Fibroblast of villous mesenchyme (primary cell): ENCODE measurements at regions not wholly inside any gene's neighbourhood (a gene's known extent, or its start where the extent isn't known, plus 50 kb on each side); places are given as distances from the start of the nearest gene placed in this dataset.

Experiments used
- DNase-seq: peaks from one replicate; pipeline ENCODE4 v3.0.0-alpha.2; 2010; ENCODE audit warnings: low read depth
- H3K4me3 ChIP-seq: 2 replicates; pipeline ENCODE4 v1.5.1; 2011; ENCODE audit warnings: low read depth, mild to moderate bottlenecking, low read length
- TF ChIP-seq, protein P1 (sequence below): IDR thresholded peaks from 2 replicates; pipeline ENCODE4 v1.5.1; 2012; ENCODE audit warnings: low read depth, mild to moderate bottlenecking, low read length; ENCODE audit not compliant: insufficient read depth

- H3K4me3 ChIP-seq, result no peak overlapping the region
- no peak for DNase-seq
- TF ChIP-seq, protein P1, sequence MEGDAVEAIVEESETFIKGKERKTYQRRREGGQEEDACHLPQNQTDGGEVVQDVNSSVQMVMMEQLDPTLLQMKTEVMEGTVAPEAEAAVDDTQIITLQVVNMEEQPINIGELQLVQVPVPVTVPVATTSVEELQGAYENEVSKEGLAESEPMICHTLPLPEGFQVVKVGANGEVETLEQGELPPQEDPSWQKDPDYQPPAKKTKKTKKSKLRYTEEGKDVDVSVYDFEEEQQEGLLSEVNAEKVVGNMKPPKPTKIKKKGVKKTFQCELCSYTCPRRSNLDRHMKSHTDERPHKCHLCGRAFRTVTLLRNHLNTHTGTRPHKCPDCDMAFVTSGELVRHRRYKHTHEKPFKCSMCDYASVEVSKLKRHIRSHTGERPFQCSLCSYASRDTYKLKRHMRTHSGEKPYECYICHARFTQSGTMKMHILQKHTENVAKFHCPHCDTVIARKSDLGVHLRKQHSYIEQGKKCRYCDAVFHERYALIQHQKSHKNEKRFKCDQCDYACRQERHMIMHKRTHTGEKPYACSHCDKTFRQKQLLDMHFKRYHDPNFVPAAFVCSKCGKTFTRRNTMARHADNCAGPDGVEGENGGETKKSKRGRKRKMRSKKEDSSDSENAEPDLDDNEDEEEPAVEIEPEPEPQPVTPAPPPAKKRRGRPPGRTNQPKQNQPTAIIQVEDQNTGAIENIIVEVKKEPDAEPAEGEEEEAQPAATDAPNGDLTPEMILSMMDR, result no peak
Measured at GRCh38 chr15:62719316-62719715, 323.2 kb upstream of the TPM1 start.

GRCh38 chr15:62722237-62722636 lies 320.3 kb upstream of the TPM1 start:
- TF ChIP-seq, protein P1, result no peak
- no peak overlapping the region for H3K4me3 ChIP-seq
- DNase-seq, result no peak

DNA sequence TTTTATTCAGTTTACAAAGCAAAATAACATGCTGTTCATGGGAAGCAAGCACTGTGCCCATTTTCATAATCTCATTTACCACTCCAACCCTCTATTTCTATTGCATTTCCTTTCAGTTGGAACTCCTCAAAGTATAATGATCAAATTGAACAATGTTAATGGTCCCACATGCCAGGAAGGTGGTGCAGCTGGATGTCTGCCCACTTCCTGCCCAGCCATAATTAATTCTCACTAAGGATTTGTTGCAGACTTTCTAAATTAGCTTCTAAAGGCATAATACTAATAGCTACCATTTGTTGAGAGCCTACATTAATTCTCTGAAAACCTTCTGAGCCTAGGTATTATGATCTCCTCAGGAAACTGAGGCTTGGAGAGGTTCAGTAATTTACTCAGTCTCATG lies 316.1 kb upstream of the TPM1 start:
- TF ChIP-seq, protein P1, result no peak
- DNase-seq, result no peak
- H3K4me3 ChIP-seq, result no peak overlapping the region

- DNase-seq, result no peak
- TF ChIP-seq, protein P1, result no peak
- no peak overlapping the region for H3K4me3 ChIP-seq
Measured at GRCh38 chr15:62727501-62727900, 315.0 kb upstream of the TPM1 start.

DNA sequence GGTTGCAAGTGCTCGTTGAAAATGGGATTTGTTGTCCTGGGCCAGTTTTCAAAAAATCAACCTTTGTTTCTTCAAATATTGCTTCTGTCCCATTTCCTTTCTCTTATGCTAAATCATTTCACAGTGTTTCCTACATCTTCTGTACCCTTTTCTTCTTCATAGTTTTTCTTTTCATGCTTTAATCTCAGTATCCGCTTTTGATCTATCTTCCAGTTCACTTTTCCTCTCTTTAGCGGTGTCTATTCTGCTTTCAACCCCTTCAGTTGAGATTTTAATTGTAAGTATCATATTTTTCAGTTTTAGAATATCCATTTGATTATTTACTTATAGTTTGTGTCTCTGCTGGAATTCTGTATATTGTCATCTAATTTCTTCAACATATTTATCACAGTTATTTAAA lies 311.7 kb upstream of the TPM1 start:
- TF ChIP-seq, protein P1, result no peak
- no peak for DNase-seq

GRCh38 chr15:62732078-62732477 lies 310.5 kb upstream of the TPM1 start:
- H3K4me3 ChIP-seq, result no peak overlapping the region
- TF ChIP-seq, protein P1, result no peak
- peak; percentile 48 for DNase-seq

More for the DNA sequence above, 311.7 kb upstream of the TPM1 start:
- H3K4me3 ChIP-seq, result no peak overlapping the region

GRCh38 chr15:62734706-62735105 lies 307.8 kb upstream of the TPM1 start:
- TF ChIP-seq, protein P1, result no peak
- no peak overlapping the region for H3K4me3 ChIP-seq
- DNase-seq, result no peak
